A673 (cell line): ENCODE measurements at regions not wholly inside any gene's neighbourhood (a gene's known extent, or its start where the extent isn't known, plus 50 kb on each side); places are given as distances from the start of the nearest gene placed in this dataset.

Experiments used
- CTCF ChIP-seq: fragments of 300-800, 200-600 bp; sonication (generic); conservative IDR thresholded peaks from 2 replicates; pipeline ENCODE4 v1.5.1; 2017; ENCODE audit warnings: low read depth, mild to moderate bottlenecking, antibody characterized with exemption, low read length, moderate library complexity, mixed read lengths
- EZH2 ChIP-seq: fragments of 200-600 bp; sonication (generic); IDR thresholded peaks from 2 replicates; pipeline ENCODE4 v1.6.1; 2017; ENCODE audit warnings: borderline replicate concordance, low read depth, mild to moderate bottlenecking, mixed read lengths, antibody characterized with exemption, low read length; ENCODE audit not compliant: poor library complexity, severe bottlenecking

GRCh38 chr5:116757326-116757725 is 182.7 kb upstream of the SEMA6A start:
- no peak for TF ChIP-seq CTCF
- no peak for TF ChIP-seq EZH2
